ENCODE measurements at regions not wholly inside any gene's neighbourhood (a gene's known extent, or its start where the extent isn't known, plus 50 kb on each side); places are given as distances from the start of the nearest gene placed in this dataset.

DNA sequence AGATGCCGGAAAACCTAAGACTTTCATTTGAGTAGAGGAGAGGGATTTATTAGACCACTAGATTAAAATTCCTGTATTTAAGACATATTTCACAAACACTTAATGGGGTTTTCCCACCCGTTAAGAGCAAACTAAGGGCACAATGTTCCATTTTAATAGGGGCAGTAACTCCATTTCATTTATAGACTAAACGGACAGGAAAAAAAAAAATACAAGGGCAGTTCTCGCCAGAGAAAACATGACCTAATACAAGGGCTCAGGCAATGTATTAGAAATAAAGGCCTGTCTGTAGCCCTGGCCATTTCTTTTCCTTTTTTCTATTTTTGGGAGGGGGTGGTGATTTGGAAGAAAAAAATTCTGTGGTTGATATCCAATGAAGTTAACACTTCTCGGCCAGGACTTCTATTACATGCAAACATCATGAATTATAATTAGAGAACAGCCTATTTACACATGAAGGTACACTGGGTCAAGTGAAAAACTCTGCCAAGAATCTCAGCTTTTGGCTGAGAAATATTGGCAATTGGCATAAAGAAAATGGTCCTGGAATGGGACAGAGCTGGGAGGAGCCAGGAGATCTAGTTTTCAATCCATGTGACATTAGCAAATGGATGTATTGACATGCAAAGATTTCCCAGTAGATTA is 641.1 kb upstream of the TBX3 start:
- H3K4ac ChIP-seq (replicated peaks; ENCODE audit: insufficient read length, low read depth, low read length), result no peak overlapping the region
- POLR2A ChIA-PET (ENCODE audit: partially characterized antibody), result interaction anchor here (0.6 kb wide), 1 partner anchor 23 kb away, joined by 4 read pairs; no protein-coding TSS in a partner anchor
- no peak overlapping the region for H2BK12ac ChIP-seq (ENCODE audit: low read depth, low read length)
- no peaks in the 10 kb centered on the region for H3K27me3 ChIP-seq (replicated peaks in 1 of 4; ENCODE audit: control insufficient read depth in 3 of 4, extremely low read depth in 1 of 4, insufficient read depth in 3 of 4, low read length in 3 of 4)
- H3K4me1 ChIP-seq (replicated peaks in 1 of 4; ENCODE audit: control insufficient read depth in 3 of 4, insufficient read depth in 4 of 4, low read length in 3 of 4), result no peaks in the 10 kb centered on the region
- H2AK5ac ChIP-seq (ENCODE audit: low read depth, low read length), result no peak overlapping the region
- H3K9me3 ChIP-seq (ENCODE audit: insufficient read depth in 2 of 2, low read depth in 1 of 2, low read length in 1 of 2), result no peaks in the 10 kb centered on the region
- 87% methylated on average over 5 of the region's 5 CpGs; no CpG with 5 or more reads in 1 of the 2 experiments for WGBS, 2 experiments (ENCODE audit: extremely low coverage in 1 of 2, insufficient coverage in 1 of 2, insufficient read length in 1 of 2, insufficient replicate concordance in 2 of 2, low coverage in 1 of 2, low lambda C conversion rate in 2 of 2, missing lambda C conversion rate in 1 of 2)
- no peak overlapping the region for H2BK120ac ChIP-seq (replicated peaks; ENCODE audit: low read depth, low read length)
- H4K5ac ChIP-seq (ENCODE audit: insufficient read length, low read depth, low read length), result no peak overlapping the region
- H3K23ac ChIP-seq (ENCODE audit: insufficient read length), result no peak overlapping the region
- no peaks in the 10 kb centered on the region for H3K79me1 ChIP-seq (ENCODE audit: low read depth, low read length)
- H2BK20ac ChIP-seq (ENCODE audit: low read length), result no peak overlapping the region
- no peak overlapping the region for H2BK15ac ChIP-seq (ENCODE audit: low read length)
- no peak for FAIRE-seq
- H3K18ac ChIP-seq (ENCODE audit: extremely low read depth, low read length), result no peak overlapping the region
- CTCF ChIA-PET (ENCODE audit: partially characterized antibody), result no interaction called here
- H3K9ac ChIP-seq (replicated peaks in 1 of 4; ENCODE audit: extremely low read depth in 1 of 4, low read depth in 3 of 4, low read length in 3 of 4), result no peak overlapping the region
- H3K79me2 ChIP-seq (ENCODE audit: control insufficient read depth in 1 of 2, insufficient read depth in 2 of 2, low read length in 2 of 2), result no peaks in the 10 kb centered on the region
- no peak overlapping the region for H3K4me3 ChIP-seq (ENCODE audit: extremely low read depth in 1 of 4, insufficient read depth in 2 of 4, low read depth in 3 of 4, low read length in 4 of 4)
- H2AFZ ChIP-seq (ENCODE audit: low read length), result no peak overlapping the region
- H4K91ac ChIP-seq (replicated peaks; ENCODE audit: insufficient read length, low read length), result no peak overlapping the region
- H3K56ac ChIP-seq (replicated peaks; ENCODE audit: insufficient read length, low read depth, low read length), result no peak overlapping the region
- H3K36me3 ChIP-seq (ENCODE audit: control insufficient read depth in 2 of 4, insufficient read depth in 4 of 4, low read length in 3 of 4), result no peaks in the 10 kb centered on the region
- no peaks in the 10 kb centered on the region; the same call in 1 of the 2 replicates for H3K23me2 ChIP-seq (ENCODE audit: low read depth, low read length)
- H3K14ac ChIP-seq (ENCODE audit: insufficient read length), result no peak overlapping the region
- no peak for DNase-seq (ENCODE audit: low read depth in 1 of 2, low spot score in 2 of 2)
- no peak overlapping the region for H2BK5ac ChIP-seq (ENCODE audit: low read depth, low read length)
- no peak overlapping the region for H3K27ac ChIP-seq (ENCODE audit: low read depth, low read length)
- no peak overlapping the region for H4K8ac ChIP-seq (ENCODE audit: extremely low read depth, insufficient read depth, low read length)
- no peak overlapping the region for H3K4me2 ChIP-seq (ENCODE audit: insufficient read depth in 1 of 2, low read depth in 2 of 2, low read length in 2 of 2)
- H4K20me1 ChIP-seq (replicated peaks in 1 of 2; ENCODE audit: control insufficient read depth in 1 of 2, insufficient read depth in 2 of 2, low read length in 2 of 2), result no peaks in the 10 kb centered on the region
- no peak for TF ChIP-seq RFX5 (IDR thresholded peaks at IDR 0.05; ENCODE audit: borderline replicate concordance, low read depth, low read length)
- TF ChIP-seq, protein P1, sequence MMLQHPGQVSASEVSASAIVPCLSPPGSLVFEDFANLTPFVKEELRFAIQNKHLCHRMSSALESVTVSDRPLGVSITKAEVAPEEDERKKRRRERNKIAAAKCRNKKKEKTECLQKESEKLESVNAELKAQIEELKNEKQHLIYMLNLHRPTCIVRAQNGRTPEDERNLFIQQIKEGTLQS (IDR thresholded peaks at IDR 0.05; ENCODE audit: insufficient read depth, low read depth, low read length), result no peak
- TF ChIP-seq HDAC2 (IDR thresholded peaks at IDR 0.05; ENCODE audit: borderline replicate concordance in 1 of 2, low read depth in 2 of 2, low read length in 2 of 2), result no peak
- TF ChIP-seq KDM4A (IDR thresholded peaks at IDR 0.05; ENCODE audit: low read depth, low read length, severe bottlenecking), result no peak
- TF ChIP-seq, protein P2, sequence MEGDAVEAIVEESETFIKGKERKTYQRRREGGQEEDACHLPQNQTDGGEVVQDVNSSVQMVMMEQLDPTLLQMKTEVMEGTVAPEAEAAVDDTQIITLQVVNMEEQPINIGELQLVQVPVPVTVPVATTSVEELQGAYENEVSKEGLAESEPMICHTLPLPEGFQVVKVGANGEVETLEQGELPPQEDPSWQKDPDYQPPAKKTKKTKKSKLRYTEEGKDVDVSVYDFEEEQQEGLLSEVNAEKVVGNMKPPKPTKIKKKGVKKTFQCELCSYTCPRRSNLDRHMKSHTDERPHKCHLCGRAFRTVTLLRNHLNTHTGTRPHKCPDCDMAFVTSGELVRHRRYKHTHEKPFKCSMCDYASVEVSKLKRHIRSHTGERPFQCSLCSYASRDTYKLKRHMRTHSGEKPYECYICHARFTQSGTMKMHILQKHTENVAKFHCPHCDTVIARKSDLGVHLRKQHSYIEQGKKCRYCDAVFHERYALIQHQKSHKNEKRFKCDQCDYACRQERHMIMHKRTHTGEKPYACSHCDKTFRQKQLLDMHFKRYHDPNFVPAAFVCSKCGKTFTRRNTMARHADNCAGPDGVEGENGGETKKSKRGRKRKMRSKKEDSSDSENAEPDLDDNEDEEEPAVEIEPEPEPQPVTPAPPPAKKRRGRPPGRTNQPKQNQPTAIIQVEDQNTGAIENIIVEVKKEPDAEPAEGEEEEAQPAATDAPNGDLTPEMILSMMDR (IDR thresholded peaks at IDR 0.05; ENCODE audit: control extremely low read depth in 1 of 3, insufficient read depth in 1 of 3, low read depth in 1 of 3, low read length in 3 of 3), result no peak
- no peak for TF ChIP-seq RBBP5 (IDR thresholded peaks at IDR 0.05; ENCODE audit: borderline replicate concordance, low read depth, low read length)
- no peak for TF ChIP-seq SAP30 (IDR thresholded peaks at IDR 0.05; ENCODE audit: insufficient read depth, insufficient replicate concordance, low read length)
- TF ChIP-seq, protein P3, sequence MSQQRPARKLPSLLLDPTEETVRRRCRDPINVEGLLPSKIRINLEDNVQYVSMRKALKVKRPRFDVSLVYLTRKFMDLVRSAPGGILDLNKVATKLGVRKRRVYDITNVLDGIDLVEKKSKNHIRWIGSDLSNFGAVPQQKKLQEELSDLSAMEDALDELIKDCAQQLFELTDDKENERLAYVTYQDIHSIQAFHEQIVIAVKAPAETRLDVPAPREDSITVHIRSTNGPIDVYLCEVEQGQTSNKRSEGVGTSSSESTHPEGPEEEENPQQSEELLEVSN (IDR thresholded peaks at IDR 0.05), result no peak

Measured in H1 (cell line).